Kidney (tissue), 13 donors: ENCODE measurements at regions not wholly inside any gene's neighbourhood (a gene's known extent, or its start where the extent isn't known, plus 50 kb on each side); places are given as distances from the start of the nearest gene placed in this dataset.

ENCODE experiments used
- DNase-seq, 5 donors: peaks; one replicate each; pipeline ENCODE4 v3.0.0-alpha.2; 2013 to 2020
- FAIRE-seq: peaks from 2 replicates; lab custom pipeline; 2012; peaks lifted over from hg19 to GRCh38; lab: Jason Lieb, UNC
- H3K27ac ChIP-seq, 2 donors: one replicate each; pipeline ENCODE4 v1.7.0; 2013; ENCODE audit warnings: low read depth in 2 of 2, low read length in 2 of 2, inconsistent platforms in 1 of 2
- H3K27me3 ChIP-seq: one replicate; pipeline ENCODE4 v1.7.1; 2013; ENCODE audit warnings: low read length, inconsistent platforms; ENCODE audit not compliant: control insufficient read depth, insufficient read depth
- H3K36me3 ChIP-seq, 3 donors: one replicate each; pipeline versions ENCODE4 v1.7.0 to v1.7.1; 2013; ENCODE audit warnings: low read length in 3 of 3, control low read depth in 1 of 3, inconsistent platforms in 1 of 3; ENCODE audit not compliant: insufficient read depth in 3 of 3, control insufficient read depth in 2 of 3
- H3K4me1 ChIP-seq, 3 donors: one replicate each; pipeline versions ENCODE4 v1.7.0 to v1.7.1; 2013; ENCODE audit warnings: low read length in 3 of 3, inconsistent platforms in 1 of 3, low read depth in 1 of 3; ENCODE audit not compliant: control insufficient read depth in 2 of 3, insufficient read depth in 2 of 3
- H3K4me3 ChIP-seq, 3 donors: one replicate each; pipeline versions ENCODE4 v1.7.0 to v1.8.1; 2013; ENCODE audit warnings: low read length in 3 of 3, control low read depth in 1 of 3, inconsistent platforms in 1 of 3
- H3K9ac ChIP-seq, 3 donors: one replicate each; pipeline versions ENCODE4 v1.7.0 to v1.7.1; 2013; ENCODE audit warnings: low read length in 3 of 3, control low read depth in 1 of 3, inconsistent platforms in 1 of 3
- H3K9me3 ChIP-seq, 3 donors: one replicate each; pipeline versions ENCODE4 v1.7.0 to v1.7.1; 2013; ENCODE audit warnings: low read length in 3 of 3, control low read depth in 1 of 3, inconsistent platforms in 1 of 3; ENCODE audit not compliant: control insufficient read depth in 2 of 3, insufficient read depth in 1 of 3
- CTCF ChIP-seq: IDR thresholded peaks from 3 replicates; pipeline ENCODE4 v1.5.1; 2012; ENCODE audit warnings: mild to moderate bottlenecking, moderate library complexity, borderline replicate concordance; ENCODE audit not compliant: insufficient read depth; ENCODE audit errors: extremely low read depth
- intact Hi-C: fragments of 100-400 bp; cut with DNase I; formaldehyde crosslinking; loops from one replicate; pipeline ENCODE4 v1.11.1; 2022
- donor health status: control.
- donor health status: control.
- donor health status: control.
- donor health status: control.
- donor health status: control.
- donor health status: DM: yes; HTN: yes; CAD: no.
- donor health status: Normal renal cell carcinoma (clear cell type).

GRCh38 chr6:138657065-138657425 is 116.5 kb upstream of the CCDC28A start:
- intact Hi-C loops, result no loop called here
- Histone ChIP-seq H3K4me1 (no peaks in the 10 kb centered on the region), H3K27me3 (no peaks in the 10 kb centered on the region), H3K27ac (no peak overlapping the region), H3K36me3 (no peaks in the 10 kb centered on the region), H3K9ac (no peak overlapping the region), H3K4me3 (no peak overlapping the region), H3K9me3 (peaks cover 0 to 2% (median 0%) of the 10 kb centered on the region in 3 donors)
- TF ChIP-seq CTCF, result no peak
- FAIRE-seq, result no peak
- no peak for DNase-seq

GRCh38 chr6:138659998-138660397 is 113.6 kb upstream of the CCDC28A start:
- TF ChIP-seq CTCF, result no peak
- DNase-seq, result no peak
- H3K4me3 ChIP-seq, result no peak overlapping the region
- no peaks in the 10 kb centered on the region for H3K36me3 ChIP-seq
- no peaks in the 10 kb centered on the region for H3K27me3 ChIP-seq
- peaks cover 0 to 2% (median 0%) of the 10 kb centered on the region in 3 donors for H3K9me3 ChIP-seq
- H3K9ac ChIP-seq, result no peak overlapping the region
- no peak overlapping the region for H3K27ac ChIP-seq
- no peaks in the 10 kb centered on the region for H3K4me1 ChIP-seq
- intact Hi-C loops, result no loop called here
- FAIRE-seq, result no peak

GRCh38 chr6:138662471-138662870 is 111.1 kb upstream of the CCDC28A start:
- DNase-seq, result no peak
- intact Hi-C loops, result no loop called here
- no peak for FAIRE-seq

More at GRCh38 chr6:138662471-138662870, 111.1 kb upstream of the CCDC28A start:
- Histone ChIP-seq H3K9me3 (no peaks in the 10 kb centered on the region), H3K27ac (no peak overlapping the region), H3K27me3 (no peaks in the 10 kb centered on the region), H3K4me1 (no peaks in the 10 kb centered on the region), H3K9ac (no peak overlapping the region), H3K4me3 (no peak overlapping the region), H3K36me3 (no peaks in the 10 kb centered on the region)
- no peak for TF ChIP-seq CTCF
